ENCODE measurements at regions not wholly inside any gene's neighbourhood (a gene's known extent, or its start where the extent isn't known, plus 50 kb on each side); places are given as distances from the start of the nearest gene placed in this dataset.
A peak's percentile ranks its signal among the peaks of the same experiment; 100 is the strongest.

DNA sequence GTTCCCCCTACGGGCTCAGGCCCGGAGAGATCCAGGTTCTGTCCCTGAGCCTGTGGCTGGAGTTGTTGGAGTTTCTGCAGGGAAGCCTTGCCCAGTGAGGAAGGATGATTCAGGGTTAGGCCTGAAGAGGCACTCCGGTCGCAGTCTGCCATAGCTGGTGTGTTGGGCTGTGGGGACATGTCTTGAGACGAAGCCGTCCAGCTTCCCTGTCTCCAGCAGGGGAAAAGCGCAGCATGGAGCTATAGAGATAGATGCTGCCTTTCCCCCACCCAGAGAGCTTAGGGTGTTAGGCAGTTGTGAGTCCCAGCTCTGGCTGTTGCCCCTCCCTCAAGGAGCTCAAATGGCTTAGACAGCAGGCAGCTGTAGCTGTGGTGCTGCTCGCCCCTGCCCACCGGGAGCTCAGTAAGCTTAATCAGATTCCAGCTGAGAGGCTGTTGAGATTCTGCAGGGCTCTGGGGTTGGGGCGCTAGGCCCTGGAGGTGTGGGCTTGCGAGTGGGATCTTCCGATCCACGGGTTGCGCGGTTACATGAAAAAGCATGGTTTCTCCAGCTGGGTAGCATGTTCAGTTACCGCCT is 103.9 kb downstream of the PMAIP1 start:
- Histone ChIP-seq H3K27me3 (no peaks in the 10 kb centered on the region), H3K36me3 (no peaks in the 10 kb centered on the region), H3F3A (ENCODE audit: low read depth) (no peaks in the 10 kb centered on the region), H3K79me2 (ENCODE audit: low read depth) (no peaks in the 10 kb centered on the region), H3K4me2 (no peak overlapping the region), H3K27ac (no peak overlapping the region), H2AFZ (replicated peaks) (no peak overlapping the region), H4K20me1 (ENCODE audit: low read depth) (no peaks in the 10 kb centered on the region), H3K9ac (no peak overlapping the region), H3K4me3 (no peak overlapping the region), H3K4me1 (no peaks in the 10 kb centered on the region), H3K9me3 (ENCODE audit: low read depth) (no peaks in the 10 kb centered on the region)
- TF ChIP-seq EZH2phosphoT487 (IDR thresholded peaks at IDR 0.05) (no peak), EZH2 (IDR thresholded peaks at IDR 0.05) (no peak), CTCF (IDR thresholded peaks at IDR 0.05) (no peak)
- Mint-ChIP-seq H3K4me3 (no peak overlapping the region), H3K36me3 (no peaks in the 10 kb centered on the region), H3K27me3 (ENCODE audit: insufficient read depth, low read depth) (peaks cover 5% of the 10 kb centered on the region), H3K9me3 (peaks cover 20% of the 10 kb centered on the region), H3K4me1 (no peaks in the 10 kb centered on the region), H3K27ac (no peak overlapping the region)
- peak; percentile 4 for DNase-seq (ENCODE audit: low spot score)

DNA sequence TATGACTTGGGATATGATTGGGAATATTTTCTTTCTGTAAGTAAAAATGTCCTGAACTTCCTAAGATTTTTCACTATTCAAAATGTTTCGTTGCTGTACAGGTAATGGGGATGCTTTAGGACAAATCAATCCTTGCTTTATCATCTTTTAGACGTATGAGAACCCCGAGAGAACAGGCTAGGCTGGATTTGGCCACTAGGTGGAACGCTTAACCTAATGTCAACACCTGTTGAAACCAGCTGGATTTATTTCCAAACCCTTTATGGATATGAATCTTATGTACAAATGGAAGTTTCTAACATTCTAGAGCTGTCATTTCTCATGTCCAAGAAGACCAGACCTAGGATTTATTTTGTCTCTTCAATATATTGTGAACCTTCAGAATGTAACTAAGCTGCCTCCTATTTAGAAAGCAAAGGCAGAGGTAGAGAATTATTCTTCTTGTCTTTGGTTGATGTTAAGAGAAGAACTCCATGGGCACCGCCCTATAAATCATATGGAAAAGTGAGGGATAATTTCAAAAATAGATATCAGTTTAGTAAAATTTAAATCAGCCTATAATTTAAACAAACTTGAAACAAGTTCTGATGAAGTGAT is 96.7 kb downstream of the PMAIP1 start:
- Histone ChIP-seq H3K4me1 (no peaks in the 10 kb centered on the region), H3K27me3 (no peaks in the 10 kb centered on the region)

GRCh38 chr18:59994357-59994756 is 94.6 kb downstream of the PMAIP1 start:
- Histone ChIP-seq H3K27ac (no peak overlapping the region), H2AFZ (replicated peaks) (no peak overlapping the region), H3K4me3 (no peak overlapping the region), H3K9me3 (ENCODE audit: low read depth) (no peaks in the 10 kb centered on the region), H3K4me1 (no peaks in the 10 kb centered on the region), H3K9ac (no peak overlapping the region), H3K36me3 (no peaks in the 10 kb centered on the region), H3F3A (ENCODE audit: low read depth) (no peaks in the 10 kb centered on the region), H3K79me2 (ENCODE audit: low read depth) (no peaks in the 10 kb centered on the region), H3K4me2 (no peak overlapping the region), H3K27me3 (no peaks in the 10 kb centered on the region), H4K20me1 (ENCODE audit: low read depth) (no peaks in the 10 kb centered on the region)
- no peak overlapping the region for H3K27ac Mint-ChIP-seq
- DNase-seq (ENCODE audit: low spot score), result peak; percentile 7
- H3K27me3 Mint-ChIP-seq (ENCODE audit: insufficient read depth, low read depth), result peaks cover 5% of the 10 kb centered on the region
- H3K9me3 Mint-ChIP-seq, result no peaks in the 10 kb centered on the region
- TF ChIP-seq CTCF (IDR thresholded peaks at IDR 0.05) (peak; percentile 31), EZH2 (IDR thresholded peaks at IDR 0.05) (no peak), EZH2phosphoT487 (IDR thresholded peaks at IDR 0.05) (no peak)
- no peak overlapping the region for H3K4me3 Mint-ChIP-seq
- no peaks in the 10 kb centered on the region for H3K4me1 Mint-ChIP-seq
- no peaks in the 10 kb centered on the region for H3K36me3 Mint-ChIP-seq

More for the DNA sequence above, 96.7 kb downstream of the PMAIP1 start:
- Mint-ChIP-seq H3K4me3 (no peak overlapping the region), H3K9me3 (peaks cover 12% of the 10 kb centered on the region), H3K27ac (no peak overlapping the region), H3K36me3 (no peaks in the 10 kb centered on the region), H3K27me3 (ENCODE audit: insufficient read depth, low read depth) (peaks cover 10% of the 10 kb centered on the region), H3K4me1 (no peaks in the 10 kb centered on the region)
- H2AFZ ChIP-seq (replicated peaks), result no peak overlapping the region
- H3K79me2 ChIP-seq (ENCODE audit: low read depth), result no peaks in the 10 kb centered on the region
- no peaks in the 10 kb centered on the region for H3K9me3 ChIP-seq (ENCODE audit: low read depth)
- peak; percentile 84 for TF ChIP-seq CTCF (IDR thresholded peaks at IDR 0.05)
- no peak for TF ChIP-seq EZH2 (IDR thresholded peaks at IDR 0.05)
- TF ChIP-seq EZH2phosphoT487 (IDR thresholded peaks at IDR 0.05), result no peak
- H3K36me3 ChIP-seq, result no peaks in the 10 kb centered on the region
- peak; percentile 54 for DNase-seq (ENCODE audit: low spot score)
- no peak overlapping the region for H3K4me2 ChIP-seq
- no peaks in the 10 kb centered on the region for H3F3A ChIP-seq (ENCODE audit: low read depth)
- H3K9ac ChIP-seq, result no peak overlapping the region
- no peak overlapping the region for H3K27ac ChIP-seq
- H3K4me3 ChIP-seq, result no peak overlapping the region
- H4K20me1 ChIP-seq (ENCODE audit: low read depth), result no peaks in the 10 kb centered on the region
